ENCODE measurements at regions not wholly inside any gene's neighbourhood (a gene's known extent, or its start where the extent isn't known, plus 50 kb on each side); places are given as distances from the start of the nearest gene placed in this dataset.

DNA sequence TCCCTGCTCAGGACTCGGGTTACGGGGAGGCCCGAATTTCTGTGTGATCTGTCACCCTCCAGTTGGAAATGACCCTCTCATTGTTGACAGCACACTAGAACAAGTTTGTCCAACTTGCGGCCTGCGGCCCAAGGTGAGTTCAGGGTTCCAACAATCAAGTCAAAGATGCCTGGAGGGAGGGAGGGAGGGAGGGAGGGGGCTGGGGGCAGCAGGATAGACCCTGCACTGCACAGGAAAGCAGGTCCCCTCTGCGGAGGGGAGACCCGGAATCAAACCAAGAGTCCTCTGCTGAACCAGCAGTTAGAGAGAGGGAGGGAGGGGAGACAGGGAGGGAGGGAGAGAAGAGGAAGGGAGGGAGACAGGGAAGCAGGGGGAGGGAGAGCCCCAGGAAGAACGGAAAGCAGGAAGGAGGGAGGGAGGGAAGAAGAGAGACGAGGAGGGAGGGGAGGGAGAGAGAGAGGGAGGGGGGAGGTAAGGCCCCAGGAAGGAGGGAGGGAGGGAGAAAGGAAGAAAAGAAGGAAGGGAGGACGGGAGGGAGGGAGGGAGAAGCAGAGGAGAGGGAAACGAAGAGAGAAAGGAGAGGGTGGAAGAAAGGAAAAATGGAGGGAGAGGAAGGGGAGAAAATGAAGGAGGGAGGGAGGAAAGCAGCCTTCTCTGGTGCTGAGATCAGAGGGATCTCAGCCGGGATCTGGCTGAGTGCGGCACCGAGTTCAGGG is 96.7 kb upstream of the CDH5 start:
- DNase-seq (no peak), ATAC-seq (peak in 1 of 2 donors; percentile 10)
- intact Hi-C loops (cut with DNase I) = no loop called here

DNA sequence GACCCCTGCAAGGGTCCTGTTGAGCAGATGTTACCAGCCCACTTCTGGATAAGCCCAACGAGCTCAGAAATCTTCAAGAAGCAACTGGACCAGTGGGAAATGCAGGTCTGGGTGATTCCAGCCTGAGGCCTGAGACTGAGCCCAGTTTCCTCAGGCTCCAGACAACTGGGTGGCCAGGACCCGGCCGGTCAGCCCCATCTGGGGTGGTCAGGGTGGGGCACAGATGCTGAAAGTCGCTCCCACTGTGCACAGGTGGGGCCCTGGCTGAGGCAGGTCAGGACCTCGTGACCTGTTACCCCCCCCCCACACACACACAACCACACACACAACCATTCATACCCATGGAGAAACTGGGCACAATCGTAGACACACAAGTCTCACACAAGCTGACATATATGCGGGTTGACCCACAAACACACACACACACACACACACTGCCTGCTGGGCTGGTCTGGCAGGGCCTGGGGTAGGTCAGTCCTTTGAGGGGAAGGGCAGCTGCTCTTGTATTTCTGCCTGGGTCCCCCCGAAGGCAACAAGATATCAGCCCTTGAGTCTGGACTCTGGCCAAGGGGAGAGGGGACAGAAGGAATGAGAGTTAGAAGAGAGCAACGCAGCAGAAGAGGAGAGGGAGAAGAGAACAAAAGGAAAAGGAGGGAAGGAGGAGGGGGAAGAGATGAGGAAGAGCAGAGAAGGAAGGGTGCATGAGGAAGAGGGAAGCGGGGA is 99.0 kb upstream of the CDH5 start:
- no peak for DNase-seq
- no peak for ATAC-seq
- intact Hi-C loops (cut with DNase I) = no loop called here

DNA sequence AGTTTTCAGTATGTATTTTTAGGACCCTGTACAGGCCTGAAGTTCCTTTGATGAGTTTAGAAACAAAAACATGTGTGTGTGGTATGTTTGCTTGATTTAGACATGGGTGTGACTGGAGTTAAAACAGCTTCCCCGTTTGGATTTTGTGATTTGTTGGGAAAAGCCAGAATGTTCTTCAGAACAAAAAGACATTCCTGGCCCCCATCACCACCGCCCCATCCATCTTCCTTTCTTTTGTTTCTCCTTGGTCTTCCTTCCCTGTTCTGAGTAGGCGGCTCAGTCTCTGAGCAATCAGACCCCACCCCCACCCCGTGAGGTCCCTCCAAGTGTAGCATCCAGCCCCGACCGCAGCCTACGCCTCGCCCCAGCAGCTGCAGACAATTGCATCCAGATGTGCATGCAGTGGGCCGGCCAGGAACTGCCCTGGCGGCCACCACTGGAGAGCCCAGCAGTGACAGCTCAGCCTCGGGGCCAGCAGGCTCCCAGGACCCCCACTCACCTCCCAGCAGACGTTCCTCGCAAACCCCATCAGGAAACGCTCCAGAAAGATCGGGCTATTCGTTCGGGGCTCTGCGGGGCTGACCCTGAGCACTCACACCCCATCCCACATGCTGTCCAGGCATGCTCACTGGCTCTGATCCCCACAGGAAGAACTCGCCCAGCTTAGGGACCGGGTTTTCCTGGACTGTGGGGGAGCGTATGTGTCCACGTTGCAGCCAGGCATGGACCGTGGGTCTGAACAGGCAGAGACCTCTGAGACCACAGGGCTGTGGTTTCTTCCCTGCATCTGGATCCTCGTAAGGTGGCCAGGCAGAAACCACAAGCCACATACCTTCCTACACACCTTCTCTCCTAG is 99.8 kb upstream of the CDH5 start:
- intact Hi-C loops (cut with DNase I) = no loop called here
- ATAC-seq (peak; percentile 62 to 77), DNase-seq (peak; percentile 62)

DNA sequence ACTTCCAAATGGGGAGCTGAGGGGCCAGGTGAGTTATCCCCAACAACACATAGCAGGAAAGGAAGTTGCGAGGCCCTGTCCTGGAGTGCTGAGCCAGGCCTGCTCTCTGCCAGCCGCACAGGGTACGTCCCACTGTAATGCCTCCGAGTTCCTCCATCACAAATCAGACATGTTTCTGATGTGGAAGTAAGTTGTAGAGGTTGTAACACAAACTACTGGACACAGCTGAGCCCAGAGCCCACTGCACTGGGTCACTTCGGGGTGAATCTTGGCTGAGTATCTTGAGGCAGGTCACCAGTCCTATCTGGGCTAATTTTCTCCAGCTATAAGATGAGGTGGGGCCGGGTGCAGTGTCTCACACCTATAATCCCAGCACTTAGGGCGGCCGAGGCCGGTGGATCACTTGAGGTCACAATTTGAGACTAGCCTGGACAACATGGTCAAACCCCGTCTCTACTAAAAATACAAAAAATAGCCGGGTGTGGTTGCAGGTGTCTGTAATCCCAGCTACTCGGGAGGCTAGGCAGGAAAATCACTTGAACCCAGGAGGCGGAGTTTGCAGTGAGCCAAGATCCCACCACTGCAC is 100.8 kb upstream of the CDH5 start:
- intact Hi-C loops (cut with DNase I) = no loop called here
- ATAC-seq = no peak

DNA sequence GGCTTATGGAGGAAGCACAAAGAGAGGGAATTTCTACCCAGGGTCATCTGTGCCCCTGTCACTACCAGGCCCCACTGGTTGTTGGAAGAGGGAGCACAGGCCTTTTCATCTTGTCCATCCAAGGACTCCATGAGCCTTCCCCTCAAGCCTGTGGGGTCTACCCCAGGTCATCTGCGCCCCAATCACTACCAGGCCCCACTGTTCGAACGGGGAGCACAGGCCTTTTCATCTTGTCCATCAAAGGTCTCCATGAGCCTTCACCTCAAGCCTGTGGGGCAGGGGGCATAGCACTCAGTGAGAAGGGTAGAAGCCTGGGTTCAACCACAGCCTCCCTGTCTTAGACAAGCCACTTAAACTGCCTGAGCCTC is 101.5 kb upstream of the CDH5 start:
- intact Hi-C loops (cut with DNase I) = no loop called here
- DNase-seq (no peak), ATAC-seq (no peak)

More for the DNA sequence above, 100.8 kb upstream of the CDH5 start:
- no peak for DNase-seq

DNA sequence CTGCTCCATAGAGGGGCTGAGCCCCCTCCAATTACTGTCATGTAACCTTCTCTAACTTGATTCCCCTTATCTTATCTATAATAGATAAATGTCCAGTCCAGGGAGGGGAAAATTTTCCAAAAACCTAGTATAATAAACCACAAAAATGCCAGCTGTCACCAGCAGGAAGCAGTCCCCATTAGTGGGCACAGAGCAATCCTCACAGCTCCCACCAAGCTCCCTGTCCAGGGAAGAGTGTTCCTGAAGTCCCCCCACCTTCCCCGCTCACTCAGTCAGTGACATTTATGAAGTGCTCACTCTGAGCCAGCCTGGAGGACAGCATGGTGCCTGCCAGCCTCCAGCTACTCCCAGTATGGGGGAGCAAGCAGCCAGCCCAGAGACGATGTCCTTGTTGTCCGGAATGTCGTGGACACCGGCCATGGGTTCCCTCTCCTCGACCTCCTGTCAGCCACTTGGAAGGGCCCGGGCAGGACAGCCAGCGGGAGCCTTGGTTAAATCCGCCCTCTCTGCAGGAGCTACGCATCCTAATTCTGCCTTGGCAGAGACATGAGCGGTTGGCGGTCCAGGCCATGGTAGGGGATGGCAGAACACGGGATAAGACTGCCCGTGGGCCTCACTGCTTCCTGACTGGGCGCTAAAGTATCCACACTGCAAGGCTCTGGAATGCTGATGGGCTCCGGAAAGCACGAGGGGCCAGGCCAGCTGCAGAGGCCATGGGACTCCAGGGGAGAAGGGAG is 102.0 kb upstream of the CDH5 start:
- intact Hi-C loops (cut with DNase I) = no loop called here
- no peak for DNase-seq
- no peak for ATAC-seq

DNA sequence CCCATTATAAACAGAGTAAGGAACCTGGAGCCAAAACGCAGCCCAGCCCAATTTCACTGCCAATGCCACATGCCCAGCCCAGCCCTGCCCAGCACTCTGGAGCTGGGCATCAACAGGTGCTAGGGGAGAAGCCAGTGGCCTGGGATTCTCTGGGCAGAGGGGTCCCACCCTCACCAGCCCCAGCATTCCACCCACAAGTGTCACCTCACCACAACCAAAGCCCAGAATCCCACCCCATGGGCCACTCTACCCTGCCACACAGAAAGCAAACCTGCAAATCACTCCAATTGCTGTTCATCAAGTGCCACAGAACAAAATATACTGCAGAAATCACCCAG is 102.5 kb upstream of the CDH5 start:
- intact Hi-C loops (cut with DNase I) = no loop called here
- ATAC-seq = no peak
- no peak for DNase-seq

DNA sequence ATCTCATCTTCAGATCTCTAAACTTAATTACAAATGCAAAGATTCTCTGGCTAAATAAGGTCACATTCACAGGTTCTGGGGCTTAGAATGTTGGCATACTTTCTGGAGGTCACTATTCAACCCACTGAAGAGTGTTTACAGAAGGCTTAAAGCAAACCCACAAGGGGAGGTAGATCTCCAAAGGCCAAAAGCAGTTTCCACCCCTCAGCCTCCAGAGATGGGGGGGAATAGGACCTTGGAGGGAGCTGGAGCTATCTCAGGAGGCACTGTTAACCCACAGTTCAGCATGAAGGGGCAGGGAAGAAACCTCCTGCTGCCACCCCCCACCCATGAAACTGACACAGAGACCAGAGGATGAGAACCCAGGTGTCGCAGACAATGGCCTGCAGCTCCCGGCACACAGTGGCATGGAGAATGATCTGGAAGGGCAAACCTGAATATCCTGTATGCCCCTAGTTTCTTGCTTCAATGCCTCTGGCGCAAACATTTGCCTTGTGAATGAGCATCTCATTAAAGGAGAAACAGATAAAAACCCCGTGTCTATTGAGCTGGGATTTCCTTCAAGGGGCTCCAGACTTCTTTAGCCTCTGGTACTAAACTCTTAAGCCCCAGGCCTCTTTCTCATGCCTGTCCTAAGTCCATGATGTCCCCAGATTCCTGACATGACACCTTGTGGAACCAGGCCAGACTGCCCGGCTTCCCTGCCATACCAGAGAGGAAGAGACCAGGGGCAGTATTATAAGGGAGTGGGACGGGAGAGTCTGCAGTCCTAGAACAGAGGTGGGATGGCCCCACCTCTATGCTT is 103.1 kb upstream of the CDH5 start:
- intact Hi-C loops (cut with DNase I) = no loop called here
- no peak for ATAC-seq
- DNase-seq = no peak

DNA sequence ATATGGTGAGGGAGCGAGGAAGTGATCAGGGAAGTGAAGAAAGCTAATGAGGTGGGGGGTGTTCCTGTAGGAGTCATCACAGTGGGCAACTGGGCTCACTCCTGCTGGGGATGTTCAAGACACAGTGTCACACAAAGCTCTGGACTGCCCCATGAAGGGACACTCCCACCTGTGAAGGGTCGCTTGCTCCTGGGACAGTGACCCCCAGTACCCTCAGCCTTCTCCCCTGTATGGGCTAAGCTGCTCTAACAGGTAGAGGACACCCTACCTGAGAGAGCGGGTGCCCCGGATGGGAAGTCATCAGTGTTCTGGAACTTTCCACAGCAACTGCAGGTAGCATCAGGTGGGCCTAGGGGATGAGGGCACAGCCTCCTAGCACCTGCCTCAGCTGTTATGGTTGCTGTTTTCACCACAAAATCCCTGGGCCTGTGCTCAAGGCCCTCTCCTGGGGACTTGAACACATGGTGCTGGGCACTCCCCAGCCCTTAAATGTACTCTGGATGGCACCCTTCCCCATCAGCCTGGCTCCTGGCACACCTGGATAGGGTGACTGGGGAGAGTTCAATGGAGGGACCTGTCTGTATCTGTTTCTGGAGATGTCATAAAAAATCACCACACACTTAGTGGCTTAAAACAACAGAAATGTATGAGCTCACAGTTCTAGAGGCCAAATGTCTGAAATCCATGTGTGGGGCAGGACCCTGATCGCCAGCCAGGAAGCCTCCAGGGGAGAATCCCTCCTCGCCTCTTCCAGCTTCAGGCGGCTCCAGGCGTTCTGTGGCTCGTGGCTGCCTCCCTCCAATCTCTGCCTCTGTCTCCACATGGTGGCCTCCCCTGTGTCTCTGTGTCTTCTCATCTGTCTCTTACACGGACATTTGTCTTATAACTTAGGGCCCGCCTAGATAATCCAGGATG is 104.0 kb upstream of the CDH5 start:
- ATAC-seq (peak in 1 of 2 donors; percentile 7), DNase-seq (peak; percentile 40)
- intact Hi-C loops (cut with DNase I) = no loop called here

DNA sequence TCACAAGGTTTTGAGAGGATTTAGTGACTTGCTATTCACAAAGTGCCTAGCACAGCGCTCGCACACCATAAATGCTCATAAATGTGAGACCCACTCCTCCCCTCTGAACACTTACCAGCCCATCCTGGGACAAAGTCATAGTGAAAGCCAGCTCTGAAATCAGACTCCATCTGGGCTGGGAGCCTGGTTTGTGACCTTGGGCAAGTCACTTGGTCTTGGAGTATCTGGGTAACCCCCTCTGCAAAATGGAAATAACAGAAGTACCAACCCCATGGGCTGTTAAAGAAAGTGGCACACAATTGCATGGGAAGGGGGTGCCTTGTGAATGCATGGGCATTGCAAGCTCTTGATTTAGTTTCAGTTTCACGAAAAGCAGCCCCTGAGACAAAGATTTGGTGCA is 104.7 kb upstream of the CDH5 start:
- intact Hi-C loops (cut with DNase I) = no loop called here
- DNase-seq (no peak), ATAC-seq (no peak)

DNA sequence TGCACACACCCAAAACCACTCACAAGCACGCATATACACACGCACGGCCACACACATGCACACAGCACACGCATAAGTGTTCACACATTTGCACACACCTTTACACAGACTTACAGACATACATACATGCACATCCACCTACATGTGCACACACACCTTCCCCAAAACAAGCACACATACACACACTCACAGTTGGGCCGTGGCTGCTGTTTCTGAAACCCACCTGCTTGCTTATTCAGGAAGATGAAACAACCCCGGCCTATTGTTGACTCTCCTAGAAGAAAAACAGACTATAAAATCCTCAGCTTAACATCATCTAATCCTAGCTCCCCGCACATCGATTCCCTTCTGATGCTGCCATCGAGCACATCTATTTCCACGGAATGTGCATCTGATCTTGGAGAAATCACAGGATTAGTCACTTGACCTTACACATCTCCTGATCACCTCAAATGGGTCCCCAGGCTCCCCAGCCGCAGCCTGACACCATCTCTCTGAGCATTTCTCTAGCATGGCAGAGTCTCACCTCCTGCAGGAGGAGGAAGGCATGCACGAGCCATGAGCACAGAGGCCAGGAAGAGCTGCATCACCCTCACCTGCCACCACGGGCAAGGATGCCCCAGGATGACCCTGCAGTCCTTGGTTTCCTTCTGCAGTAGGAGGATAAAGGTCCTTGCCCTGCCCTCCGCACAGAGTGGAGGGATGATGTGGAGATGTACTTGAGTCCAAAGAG is 105.8 kb upstream of the CDH5 start:
- intact Hi-C loops (cut with DNase I) = no loop called here
- ATAC-seq (no peak), DNase-seq (no peak)

DNA sequence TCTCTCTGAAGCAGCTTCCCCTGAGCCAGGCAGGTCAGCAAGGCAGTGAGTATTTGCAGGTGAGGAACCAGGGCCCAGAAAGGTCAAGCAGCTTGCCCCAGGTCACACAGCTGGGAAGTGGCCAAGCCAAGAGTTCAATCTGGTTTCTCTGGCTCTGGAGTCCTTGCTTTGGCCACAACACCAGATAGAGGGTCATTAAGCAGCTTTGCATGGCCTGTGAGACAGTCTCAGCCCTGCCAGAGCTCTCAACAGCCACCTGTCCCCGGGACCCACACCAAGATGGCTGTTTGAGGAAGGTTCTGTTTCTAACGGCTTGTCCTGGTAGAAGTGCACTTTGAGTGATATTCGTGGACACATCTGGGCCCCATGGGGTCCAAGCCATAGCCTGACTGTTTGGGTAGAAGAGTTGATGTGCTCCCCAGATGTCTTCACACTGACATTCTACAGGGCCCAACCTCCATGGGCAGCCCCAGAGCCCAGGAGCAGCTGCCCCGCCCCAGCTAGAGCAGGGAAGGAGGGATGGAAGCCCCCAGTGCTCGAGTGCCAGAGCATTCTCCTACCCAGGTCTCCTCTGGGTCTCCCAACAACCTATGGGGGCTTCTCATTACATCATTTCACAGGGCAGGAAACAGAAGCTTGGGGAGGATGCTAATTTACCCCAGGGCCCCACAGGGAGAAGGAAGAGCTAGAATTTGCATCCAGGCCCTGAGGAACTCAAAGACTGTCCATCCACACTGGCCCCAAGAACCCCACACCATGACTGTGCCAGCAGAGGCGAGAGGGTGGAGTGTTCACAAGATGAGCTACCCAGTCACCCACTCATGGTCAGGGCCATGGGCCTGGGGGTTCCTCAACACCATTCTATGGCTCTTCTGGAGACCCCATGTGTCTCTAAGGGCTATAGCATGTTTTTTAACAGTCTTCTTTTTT is 107.3 kb upstream of the CDH5 start:
- no peak for ATAC-seq
- intact Hi-C loops (cut with DNase I) = no loop called here
- DNase-seq = no peak

DNA sequence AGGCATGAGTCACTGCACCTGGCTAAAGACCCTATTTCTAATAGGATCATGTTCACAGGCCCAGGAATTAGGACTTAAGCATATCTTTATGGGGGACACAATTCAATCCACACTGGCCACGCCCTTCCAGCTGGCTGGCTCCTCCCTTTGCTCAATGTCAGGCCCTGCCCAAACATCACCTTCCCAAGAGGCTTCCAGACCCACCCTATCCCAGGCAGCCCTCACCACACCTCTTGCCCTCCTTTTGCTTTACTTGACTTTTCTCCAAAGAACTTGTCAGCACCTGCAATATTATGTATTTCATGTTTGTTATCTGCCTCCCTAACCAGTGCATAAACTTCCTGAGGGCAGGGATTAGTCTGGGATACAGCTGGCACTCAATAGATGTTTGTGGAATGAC is 109.6 kb upstream of the CDH5 start:
- intact Hi-C loops (cut with DNase I) = no loop called here
- DNase-seq (no peak), ATAC-seq (no peak)

DNA sequence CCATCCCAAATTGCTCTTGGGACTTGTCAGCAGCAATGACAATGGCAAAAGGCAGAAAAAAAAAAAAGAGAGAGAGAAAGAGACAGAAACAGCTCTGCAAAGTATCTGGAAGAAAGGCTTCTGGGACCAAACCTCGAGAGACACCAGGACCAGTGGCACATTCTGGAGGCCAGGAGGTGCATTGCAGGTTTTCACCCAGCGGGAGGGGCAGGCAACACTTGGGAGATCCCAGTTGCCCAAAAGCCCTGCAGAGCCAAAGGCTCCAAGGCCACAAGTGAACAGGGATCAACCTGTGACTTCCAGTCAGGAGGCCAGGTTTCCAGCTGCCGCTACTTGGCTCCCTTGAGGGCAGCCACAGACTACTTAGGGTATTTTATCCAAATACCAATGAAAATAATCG is 110.8 kb upstream of the CDH5 start:
- DNase-seq (no peak), ATAC-seq (no peak)
- intact Hi-C loops (cut with DNase I) = no loop called here

DNA sequence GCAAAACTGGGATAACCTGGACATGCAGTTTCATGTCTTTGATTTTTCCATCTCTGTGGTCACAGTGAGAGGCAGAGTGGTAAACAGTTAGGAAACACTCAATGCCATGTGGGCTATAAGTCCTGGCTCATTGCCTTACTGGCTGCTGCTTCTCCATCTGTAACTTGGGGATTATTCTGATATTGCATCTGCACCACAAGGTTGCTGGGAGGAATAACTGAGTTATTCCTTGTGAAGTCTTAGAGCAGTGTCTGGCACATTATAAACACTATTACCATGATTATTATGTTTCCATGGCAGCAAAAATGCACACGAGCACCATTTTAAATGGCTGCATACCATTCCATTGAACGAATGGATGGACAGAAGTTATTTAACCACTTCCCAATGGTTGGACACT is 111.7 kb upstream of the CDH5 start:
- ATAC-seq (no peak), DNase-seq (no peak)
- intact Hi-C loops (cut with DNase I) = no loop called here

DNA sequence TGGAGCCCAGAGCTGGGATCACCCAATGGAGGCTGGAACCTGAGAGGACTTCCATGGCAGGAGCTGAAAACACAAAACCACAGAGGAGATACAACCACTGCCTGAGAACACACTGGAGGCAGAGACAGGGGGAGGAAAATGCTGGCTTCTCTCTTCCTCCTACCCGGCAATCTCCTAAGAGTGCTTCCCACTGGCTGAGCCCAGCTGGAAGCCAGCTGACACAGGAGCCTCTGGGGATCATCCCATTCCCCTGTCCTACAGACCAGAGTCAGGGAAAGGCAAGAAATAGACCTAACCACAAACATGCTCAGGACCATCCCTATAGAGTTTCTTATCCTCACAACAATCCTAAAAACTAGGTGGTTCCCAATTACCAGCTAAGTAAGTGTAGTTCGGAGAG is 112.4 kb upstream of the CDH5 start:
- intact Hi-C loops (cut with DNase I) = no loop called here
- no peak for ATAC-seq
- no peak for DNase-seq
